ENCODE measurements at regions not wholly inside any gene's neighbourhood (a gene's known extent, or its start where the extent isn't known, plus 50 kb on each side); places are given as distances from the start of the nearest gene placed in this dataset.

DNA sequence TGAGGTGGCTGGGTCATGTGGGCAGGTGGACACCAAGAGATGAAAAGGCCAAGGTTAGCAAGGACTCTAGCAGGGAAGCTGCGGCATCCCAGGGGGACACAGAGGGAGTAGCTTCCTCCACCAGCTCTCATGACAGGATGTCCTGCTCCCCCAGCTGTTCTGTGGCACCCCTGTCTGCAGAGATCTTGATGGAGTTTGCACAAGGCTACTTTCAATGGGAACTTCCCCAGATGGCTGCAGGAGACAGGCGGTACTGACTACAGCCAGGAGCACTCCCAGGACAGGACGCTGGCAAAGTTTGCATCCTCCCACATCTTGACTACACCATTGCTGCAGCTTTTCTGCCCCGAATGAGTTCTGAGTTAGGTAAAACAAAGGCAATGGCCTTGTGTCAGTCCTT lies 312.8 kb downstream of the TLE4 start:
- no peak overlapping the region for H2AK5ac ChIP-seq (ENCODE audit: low read length, severe bottlenecking)
- H3K27me3 ChIP-seq (ENCODE audit: control insufficient read depth in 1 of 2, insufficient read depth in 1 of 2, low read length in 2 of 2) = no peaks in the 10 kb centered on the region
- H3K4me1 ChIP-seq (ENCODE audit: control insufficient read depth, insufficient read depth, low read depth, low read length) = no peaks in the 10 kb centered on the region
- no peak overlapping the region for H3K9ac ChIP-seq (ENCODE audit: low read length)
- no peak overlapping the region for H4K91ac ChIP-seq (ENCODE audit: low read length)
- H3K79me1 ChIP-seq (replicated peaks; ENCODE audit: low read length, poor library complexity, severe bottlenecking) = no peaks in the 10 kb centered on the region
- no peaks in the 10 kb centered on the region for H3K36me3 ChIP-seq (ENCODE audit: control insufficient read depth in 1 of 2, insufficient read depth in 2 of 2, low read depth in 1 of 2, low read length in 2 of 2)
- H3K9me3 ChIP-seq (ENCODE audit: control insufficient read depth, low read length) = no peaks in the 10 kb centered on the region
- H2BK120ac ChIP-seq (ENCODE audit: low read depth, low read length) = no peak overlapping the region
- no peak overlapping the region for H3K4ac ChIP-seq (ENCODE audit: low read depth in 1 of 2, low read length in 2 of 2)
- H2AFZ ChIP-seq (ENCODE audit: low read depth, low read length) = no peak overlapping the region
- no peak overlapping the region for H3K4me2 ChIP-seq (ENCODE audit: low read length, poor library complexity, severe bottlenecking)
- H4K8ac ChIP-seq (ENCODE audit: low read length) = no peak overlapping the region
- H2BK15ac ChIP-seq (ENCODE audit: low read depth, poor library complexity, severe bottlenecking) = no peak overlapping the region
- no peak for DNase-seq
- H2BK12ac ChIP-seq (ENCODE audit: low read length in 2 of 2) = no peak overlapping the region
- no peak overlapping the region for H3K23ac ChIP-seq (ENCODE audit: low read length in 2 of 2)
- no peak overlapping the region for H3K4me3 ChIP-seq (ENCODE audit: insufficient read depth in 1 of 2, low read depth in 1 of 2, low read length in 2 of 2)
- H2BK5ac ChIP-seq (ENCODE audit: low read depth, low read length, poor library complexity, severe bottlenecking) = no peak overlapping the region
- H3K14ac ChIP-seq (ENCODE audit: low read length in 2 of 2) = no peak overlapping the region
- no peak overlapping the region for H3K18ac ChIP-seq (ENCODE audit: low read depth in 1 of 2, low read length in 2 of 2)
- WGBS = 82% methylated on average over 4 of the region's 4 CpGs
- no peak overlapping the region for H3K27ac ChIP-seq (ENCODE audit: low read length, poor library complexity, severe bottlenecking)

DNA sequence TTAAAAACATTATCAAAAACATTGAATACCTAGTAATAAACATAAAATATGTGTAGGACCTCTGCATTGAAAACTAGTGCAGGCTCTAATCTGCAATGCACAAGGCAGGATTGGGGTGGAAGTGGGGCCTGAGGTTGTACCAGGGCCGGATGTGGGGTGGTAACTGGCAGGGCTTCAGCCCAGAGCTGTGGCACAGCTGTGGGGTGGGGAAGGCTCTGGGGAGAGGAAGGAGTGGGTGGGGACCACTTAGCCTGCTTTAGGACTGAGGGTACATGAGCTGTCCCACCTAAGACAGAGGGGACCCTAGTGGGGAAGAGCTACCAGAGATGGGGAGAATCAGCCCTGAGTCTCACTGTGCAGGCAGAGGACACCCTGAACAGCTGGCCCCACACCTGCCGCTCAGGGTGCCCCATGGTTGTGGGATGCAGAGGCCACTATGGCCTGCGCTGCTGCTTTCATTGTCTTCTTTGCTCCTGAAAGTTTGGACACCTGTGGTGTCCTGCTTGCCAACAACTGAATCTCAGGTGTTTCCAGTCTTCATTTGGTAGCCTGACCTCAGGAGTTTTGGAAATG lies 311.4 kb downstream of the TLE4 start:
- H2BK120ac ChIP-seq (ENCODE audit: low read depth, low read length) = no peak overlapping the region
- peak overlapping the region in 1 of 2 experiments; percentile 40 for H3K23ac ChIP-seq (ENCODE audit: low read length in 2 of 2)
- H3K4me3 ChIP-seq (ENCODE audit: insufficient read depth in 1 of 2, low read depth in 1 of 2, low read length in 2 of 2) = no peak overlapping the region
- no peak overlapping the region for H3K4ac ChIP-seq (ENCODE audit: low read depth in 1 of 2, low read length in 2 of 2)
- H3K27ac ChIP-seq (ENCODE audit: low read length, poor library complexity, severe bottlenecking) = no peak overlapping the region
- no peaks in the 10 kb centered on the region for H3K4me1 ChIP-seq (ENCODE audit: control insufficient read depth, insufficient read depth, low read depth, low read length)
- H3K9ac ChIP-seq (ENCODE audit: low read length) = no peak overlapping the region
- no peak overlapping the region for H4K91ac ChIP-seq (ENCODE audit: low read length)
- no peak overlapping the region for H2AFZ ChIP-seq (ENCODE audit: low read depth, low read length)
- no peaks in the 10 kb centered on the region for H3K27me3 ChIP-seq (ENCODE audit: control insufficient read depth in 1 of 2, insufficient read depth in 1 of 2, low read length in 2 of 2)
- H2BK15ac ChIP-seq (ENCODE audit: low read depth, poor library complexity, severe bottlenecking) = no peak overlapping the region
- H3K14ac ChIP-seq (ENCODE audit: low read length in 2 of 2) = no peak overlapping the region
- DNase-seq = no peak
- H3K18ac ChIP-seq (ENCODE audit: low read depth in 1 of 2, low read length in 2 of 2) = no peak overlapping the region
- no peak overlapping the region for H2AK5ac ChIP-seq (ENCODE audit: low read length, severe bottlenecking)
- no peak overlapping the region for H2BK5ac ChIP-seq (ENCODE audit: low read depth, low read length, poor library complexity, severe bottlenecking)
- H3K36me3 ChIP-seq (ENCODE audit: control insufficient read depth in 1 of 2, insufficient read depth in 2 of 2, low read depth in 1 of 2, low read length in 2 of 2) = no peaks in the 10 kb centered on the region
- H3K4me2 ChIP-seq (ENCODE audit: low read length, poor library complexity, severe bottlenecking) = no peak overlapping the region
- no peaks in the 10 kb centered on the region for H3K9me3 ChIP-seq (ENCODE audit: control insufficient read depth, low read length)
- WGBS = 86% methylated on average over 3 of the region's 3 CpGs
- H2BK12ac ChIP-seq (ENCODE audit: low read length in 2 of 2) = no peak overlapping the region
- H3K79me1 ChIP-seq (replicated peaks; ENCODE audit: low read length, poor library complexity, severe bottlenecking) = no peaks in the 10 kb centered on the region
- no peak overlapping the region for H4K8ac ChIP-seq (ENCODE audit: low read length)

DNA sequence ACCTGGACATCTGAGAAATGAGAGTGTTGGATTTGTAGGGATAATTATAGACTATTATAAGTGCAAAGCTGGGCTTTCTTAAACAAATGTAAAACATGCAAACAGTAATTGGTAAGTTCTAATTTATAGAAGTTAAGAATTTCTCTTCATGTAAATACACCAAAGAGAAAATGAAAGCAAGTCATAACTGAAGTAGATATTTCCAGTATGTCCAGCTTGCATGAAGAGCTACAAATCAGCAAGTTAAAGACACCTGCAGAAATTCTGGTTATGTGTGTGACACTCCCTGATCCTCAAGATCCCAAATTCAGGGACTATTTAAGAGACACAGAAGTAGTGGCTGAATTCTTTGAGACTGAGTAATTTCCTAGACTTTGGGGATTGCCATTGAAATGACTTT lies 308.9 kb downstream of the TLE4 start:
- no peak overlapping the region for H3K18ac ChIP-seq (ENCODE audit: low read depth in 1 of 2, low read length in 2 of 2)
- no peak overlapping the region for H3K4ac ChIP-seq (ENCODE audit: low read depth in 1 of 2, low read length in 2 of 2)
- no peak overlapping the region for H2BK120ac ChIP-seq (ENCODE audit: low read depth, low read length)
- no peaks in the 10 kb centered on the region for H3K4me1 ChIP-seq (ENCODE audit: control insufficient read depth, insufficient read depth, low read depth, low read length)
- no peak overlapping the region for H2AK5ac ChIP-seq (ENCODE audit: low read length, severe bottlenecking)
- no peak overlapping the region for H3K23ac ChIP-seq (ENCODE audit: low read length in 2 of 2)
- no peak overlapping the region for H2BK5ac ChIP-seq (ENCODE audit: low read depth, low read length, poor library complexity, severe bottlenecking)
- no peak overlapping the region for H4K91ac ChIP-seq (ENCODE audit: low read length)
- H3K9ac ChIP-seq (ENCODE audit: low read length) = no peak overlapping the region
- H3K4me3 ChIP-seq (ENCODE audit: insufficient read depth in 1 of 2, low read depth in 1 of 2, low read length in 2 of 2) = no peak overlapping the region
- DNase-seq = no peak
- no peak overlapping the region for H2BK12ac ChIP-seq (ENCODE audit: low read length in 2 of 2)
- H2BK15ac ChIP-seq (ENCODE audit: low read depth, poor library complexity, severe bottlenecking) = no peak overlapping the region
- no peak overlapping the region for H2AFZ ChIP-seq (ENCODE audit: low read depth, low read length)
- no peaks in the 10 kb centered on the region for H3K36me3 ChIP-seq (ENCODE audit: control insufficient read depth in 1 of 2, insufficient read depth in 2 of 2, low read depth in 1 of 2, low read length in 2 of 2)
- H4K8ac ChIP-seq (ENCODE audit: low read length) = no peak overlapping the region
- no peak overlapping the region for H3K27ac ChIP-seq (ENCODE audit: low read length, poor library complexity, severe bottlenecking)
- H3K4me2 ChIP-seq (ENCODE audit: low read length, poor library complexity, severe bottlenecking) = no peak overlapping the region
- H3K27me3 ChIP-seq (ENCODE audit: control insufficient read depth in 1 of 2, insufficient read depth in 1 of 2, low read length in 2 of 2) = no peaks in the 10 kb centered on the region
- no peaks in the 10 kb centered on the region for H3K9me3 ChIP-seq (ENCODE audit: control insufficient read depth, low read length)
- H3K14ac ChIP-seq (ENCODE audit: low read length in 2 of 2) = no peak overlapping the region
- no peaks in the 10 kb centered on the region for H3K79me1 ChIP-seq (replicated peaks; ENCODE audit: low read length, poor library complexity, severe bottlenecking)

DNA sequence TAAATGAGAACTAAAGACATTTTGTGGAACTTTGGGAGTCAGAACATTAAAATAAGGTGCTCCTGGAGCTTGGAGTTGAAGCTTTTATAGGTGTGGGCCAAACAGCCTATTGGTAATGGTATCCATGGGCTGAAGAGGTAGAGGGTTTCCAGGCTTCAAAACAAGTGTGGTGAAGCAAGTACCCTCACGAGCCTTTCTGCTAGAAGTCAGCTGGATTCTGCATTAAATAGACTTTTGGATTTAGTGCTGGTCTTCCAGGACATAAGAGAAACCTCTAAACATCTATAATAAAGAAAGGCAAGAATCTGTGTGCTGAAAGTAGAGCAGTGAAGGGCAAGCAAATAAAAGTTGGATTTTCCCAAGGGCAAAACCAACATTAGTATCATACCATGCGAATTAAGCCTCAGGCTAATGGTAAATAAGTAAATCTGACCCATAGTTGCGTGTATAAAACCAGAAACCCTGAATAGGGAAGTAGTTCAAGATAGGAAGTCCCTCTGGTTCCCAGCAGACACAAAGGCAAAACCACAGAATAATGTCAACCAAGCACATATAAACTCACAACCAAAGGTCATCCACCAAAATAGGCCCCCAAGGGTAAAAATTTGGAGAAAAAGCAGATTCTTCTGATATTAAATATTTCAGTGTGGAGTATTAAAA lies 306.3 kb downstream of the TLE4 start:
- Histone ChIP-seq H3K9me3 (ENCODE audit: control insufficient read depth, low read length) (no peaks in the 10 kb centered on the region), H2AFZ (ENCODE audit: low read depth, low read length) (no peak overlapping the region), H2BK120ac (ENCODE audit: low read depth, low read length) (no peak overlapping the region)

More for the DNA sequence above, 306.3 kb downstream of the TLE4 start:
- H3K14ac ChIP-seq (ENCODE audit: low read length in 2 of 2) = no peak overlapping the region
- no peaks in the 10 kb centered on the region for H3K4me1 ChIP-seq (ENCODE audit: control insufficient read depth, insufficient read depth, low read depth, low read length)
- H3K23ac ChIP-seq (ENCODE audit: low read length in 2 of 2) = no peak overlapping the region
- H2AK5ac ChIP-seq (ENCODE audit: low read length, severe bottlenecking) = no peak overlapping the region
- no peak overlapping the region for H3K4ac ChIP-seq (ENCODE audit: low read depth in 1 of 2, low read length in 2 of 2)
- 86% methylated on average over 1 of the region's 3 CpGs for WGBS
- no peak overlapping the region for H3K4me2 ChIP-seq (ENCODE audit: low read length, poor library complexity, severe bottlenecking)
- H3K27ac ChIP-seq (ENCODE audit: low read length, poor library complexity, severe bottlenecking) = no peak overlapping the region
- H3K79me1 ChIP-seq (replicated peaks; ENCODE audit: low read length, poor library complexity, severe bottlenecking) = no peaks in the 10 kb centered on the region
- no peak overlapping the region for H3K9ac ChIP-seq (ENCODE audit: low read length)
- H4K8ac ChIP-seq (ENCODE audit: low read length) = no peak overlapping the region
- no peaks in the 10 kb centered on the region for H3K27me3 ChIP-seq (ENCODE audit: control insufficient read depth in 1 of 2, insufficient read depth in 1 of 2, low read length in 2 of 2)
- no peak overlapping the region for H4K91ac ChIP-seq (ENCODE audit: low read length)
- H2BK12ac ChIP-seq (ENCODE audit: low read length in 2 of 2) = no peak overlapping the region
- H3K18ac ChIP-seq (ENCODE audit: low read depth in 1 of 2, low read length in 2 of 2) = no peak overlapping the region
- no peaks in the 10 kb centered on the region for H3K36me3 ChIP-seq (ENCODE audit: control insufficient read depth in 1 of 2, insufficient read depth in 2 of 2, low read depth in 1 of 2, low read length in 2 of 2)
- no peak overlapping the region for H2BK5ac ChIP-seq (ENCODE audit: low read depth, low read length, poor library complexity, severe bottlenecking)
- H3K4me3 ChIP-seq (ENCODE audit: insufficient read depth in 1 of 2, low read depth in 1 of 2, low read length in 2 of 2) = no peak overlapping the region
- DNase-seq = no peak
- no peak overlapping the region for H2BK15ac ChIP-seq (ENCODE audit: low read depth, poor library complexity, severe bottlenecking)

All from mesenchymal stem cell (in vitro differentiated cells and primary cell).